NCI-H2081 (cell line): ENCODE measurements at regions not wholly inside any gene's neighbourhood (a gene's known extent, or its start where the extent isn't known, plus 50 kb on each side); places are given as distances from the start of the nearest gene placed in this dataset.

Experiments
- DNase-seq, 2 experiments: peaks; one replicate each; lab custom pipeline; 2025; lab: John Stamatoyannopoulos, UW

- DNase-seq = no peak
These were observed 484.8 kb upstream of the ID2 start for GRCh38 chr2:8197101-8197500.

- no peak for DNase-seq
These were observed 484.0 kb upstream of the ID2 start for GRCh38 chr2:8197825-8198224.

GRCh38 chr2:8198766-8199382, 483.0 kb upstream of the ID2 start:
- no peak for DNase-seq

- DNase-seq = peak; percentile 34 to 62
These were observed 479.7 kb upstream of the ID2 start for GRCh38 chr2:8202132-8202531.

- DNase-seq = no peak
These were observed 478.5 kb upstream of the ID2 start for GRCh38 chr2:8203364-8203763.

GRCh38 chr2:8204711-8205110, 477.1 kb upstream of the ID2 start:
- no peak for DNase-seq

GRCh38 chr2:8209494-8209893, 472.4 kb upstream of the ID2 start:
- no peak for DNase-seq

- no peak for DNase-seq
These were observed 470.5 kb upstream of the ID2 start for GRCh38 chr2:8211384-8211783.

- no peak for DNase-seq
These were observed 469.6 kb upstream of the ID2 start for GRCh38 chr2:8212239-8212638.

GRCh38 chr2:8214036-8214615, 467.7 kb upstream of the ID2 start:
- no peak for DNase-seq

GRCh38 chr2:8215159-8215863, 466.5 kb upstream of the ID2 start:
- no peak for DNase-seq

- no peak for DNase-seq
These were observed 465.9 kb upstream of the ID2 start for GRCh38 chr2:8215982-8216381.

- no peak for DNase-seq
These were observed 465.5 kb upstream of the ID2 start for GRCh38 chr2:8216397-8216796.

GRCh38 chr2:8217468-8218030, 464.3 kb upstream of the ID2 start:
- no peak for DNase-seq

GRCh38 chr2:8219096-8219495, 462.8 kb upstream of the ID2 start:
- DNase-seq = no peak

GRCh38 chr2:8219631-8220355, 462.1 kb upstream of the ID2 start:
- DNase-seq = no peak

GRCh38 chr2:8222979-8223694, 458.7 kb upstream of the ID2 start:
- DNase-seq = peak; percentile 7 to 63

GRCh38 chr2:8223695-8224346, 458.0 kb upstream of the ID2 start:
- DNase-seq = no peak

- DNase-seq = no peak
These were observed 457.3 kb upstream of the ID2 start for GRCh38 chr2:8224347-8225190.

GRCh38 chr2:8225266-8225665, 456.6 kb upstream of the ID2 start:
- DNase-seq = no peak
